K562 (cell line): ENCODE measurements at regions not wholly inside any gene's neighbourhood (a gene's known extent, or its start where the extent isn't known, plus 50 kb on each side); places are given as distances from the start of the nearest gene placed in this dataset.

Source experiments
- ATAC-seq: fragments of 200-7000 bp; cut with Tn5 transposase; 3 replicates; pipeline ENCODE4 v1.9.1; 2020; ENCODE audit warnings: moderate library complexity
- BruUV-seq: library from RNA; stranded (reverse); fragments of 400-500 nt; replicated peaks from 2 replicates; lab custom pipeline; 2021; lab: Mats Ljungman, UMichigan
- CTCF ChIA-PET: fragments of 300-600 bp; formaldehyde crosslinking; extraction: SDS; loops from one replicate; lab custom pipeline; 2021; ENCODE audit warnings: low intra/inter-chr PET ratio; lab: Yijun Ruan, JAX
- POLR2A ChIA-PET: fragments of 300-600, 350-650 bp; sonication (Branson Sonifier 250); formaldehyde crosslinking; extraction: SDS; loops from one replicate; lab custom pipeline; 2021; ENCODE audit warnings: antibody characterized with exemption, inconsistent platforms; lab: Yijun Ruan, JAX
- DNase-seq, 4 experiments: peaks; one replicate each; pipeline versions ENCODE4 v3.0.0 to v3.0.0-alpha.2; 2011 to 2018; ENCODE audit warnings: low spot score in 3 of 4, mixed read lengths in 3 of 4; ENCODE audit errors: extremely low read depth in 1 of 4
- FAIRE-seq: peaks from 2 replicates; lab custom pipeline; 2011; peaks lifted over from hg19 to GRCh38; lab: Jason Lieb, UNC
- H2AFZ ChIP-seq: 2 replicates; pipeline ENCODE4 v1.6.0; 2011; ENCODE audit warnings: low read depth, low read length, control low read depth, inconsistent platforms
- H3K27ac ChIP-seq: fragments of 200-600 bp; 3 replicates; pipeline ENCODE4 v1.8.0; 2011; ENCODE audit warnings: low read depth, mild to moderate bottlenecking, control low read depth, inconsistent platforms, low read length, moderate library complexity, mixed read lengths; ENCODE audit errors: extremely low read depth
- H3K27me3 ChIP-seq, 2 experiments: fragments of 300-600 bp in 1 of 2; 2 replicates in 1 of 2; 3 replicates in 1 of 2; pipeline versions ENCODE4 v1.6.0 to v1.8.0; 2011; ENCODE audit warnings: inconsistent platforms in 2 of 2, low read length in 2 of 2, mild to moderate bottlenecking in 1 of 2, mixed read lengths in 1 of 2, moderate library complexity in 1 of 2; ENCODE audit not compliant: control insufficient read depth in 2 of 2, insufficient read depth in 2 of 2
- H3K36me3 ChIP-seq: fragments of 300-600 bp; 3 replicates; pipeline ENCODE4 v1.8.0; 2011; ENCODE audit warnings: mild to moderate bottlenecking, low read length, inconsistent platforms; ENCODE audit not compliant: control insufficient read depth, insufficient read depth
- H3K4me1 ChIP-seq, 2 experiments: fragments of 200-600 bp in 1 of 2; replicated peaks in 1 of 2; 2 replicates in 1 of 2; 3 replicates in 1 of 2; pipeline versions ENCODE4 v1.5.1 to v1.8.0; 2011; ENCODE audit warnings: inconsistent platforms in 2 of 2, low read length in 2 of 2, mild to moderate bottlenecking in 1 of 2, mixed read lengths in 1 of 2, moderate library complexity in 1 of 2; ENCODE audit not compliant: control insufficient read depth in 2 of 2, insufficient read depth in 2 of 2
- H3K4me2 ChIP-seq: 2 replicates; pipeline ENCODE4 v1.6.1; 2011; ENCODE audit warnings: low read length, control low read depth, inconsistent platforms, mixed read lengths; ENCODE audit not compliant: insufficient read depth
- H3K4me3 ChIP-seq: fragments of 200-600 bp; sonication (generic), shearing (Covaris generic); 2 replicates; pipeline ENCODE4 v1.5.1; 2016; ENCODE audit warnings: control low read depth, inconsistent platforms
- H3K79me2 ChIP-seq: fragments of 200-600 bp; 3 replicates; pipeline ENCODE4 v1.8.0; 2011; ENCODE audit warnings: low read length, inconsistent platforms; ENCODE audit not compliant: control insufficient read depth, insufficient read depth
- H3K9ac ChIP-seq, 2 experiments: 2 replicates each; pipeline versions ENCODE4 v1.6.0 to v1.6.1; 2011; ENCODE audit warnings: low read depth in 2 of 2, low read length in 2 of 2, control low read depth in 1 of 2, inconsistent platforms in 1 of 2, mild to moderate bottlenecking in 1 of 2, mixed read lengths in 1 of 2; ENCODE audit not compliant: insufficient read depth in 1 of 2
- H3K9me1 ChIP-seq: one replicate; pipeline ENCODE4 v1.6.0; 2011; ENCODE audit warnings: inconsistent platforms, mild to moderate bottlenecking, low read length, moderate library complexity; ENCODE audit not compliant: control insufficient read depth, insufficient read depth
- H3K9me3 ChIP-seq: replicated peaks from 2 replicates; pipeline ENCODE4 v1.5.1; 2011; ENCODE audit warnings: low read depth, low read length, inconsistent platforms; ENCODE audit not compliant: control insufficient read depth, insufficient read depth
- H4K20me1 ChIP-seq: replicated peaks from 2 replicates; pipeline ENCODE4 v1.6.1; 2011; ENCODE audit warnings: low read length, inconsistent platforms, mixed read lengths; ENCODE audit not compliant: control insufficient read depth, insufficient read depth
- ATF2 ChIP-seq: sonication (generic); formaldehyde crosslinking; IDR thresholded peaks from 2 replicates; pipeline ENCODE4 v1.8.1; 2022; ENCODE audit warnings: missing genetic modification reagents
- C11orf30 ChIP-seq: fragments of 450-650 bp; IDR thresholded peaks from 2 replicates; pipeline ENCODE4 v1.6.1; 2016; ENCODE audit warnings: low read depth, mild to moderate bottlenecking
- HINFP ChIP-seq: fragments of 450-650 bp; conservative IDR thresholded peaks from 2 replicates; pipeline ENCODE4 v1.6.1; 2016; ENCODE audit warnings: missing genetic modification characterization, low read depth, mild to moderate bottlenecking, control low read depth, missing compliant biosample characterization
- JUNB ChIP-seq: fragments of 450-650 bp; formaldehyde crosslinking; conservative IDR thresholded peaks from 2 replicates; pipeline ENCODE4 v1.4.0; 2020; ENCODE audit warnings: mild to moderate bottlenecking
- KDM2B ChIP-seq: fragments of 250-450 bp; sonication (Bioruptor Pico); IDR thresholded peaks from 2 replicates; pipeline ENCODE4 v1.8.0; 2021; ENCODE audit warnings: mild to moderate bottlenecking, moderate library complexity
- MTA3 ChIP-seq: fragments of 450-650 bp; formaldehyde crosslinking; IDR thresholded peaks from 2 replicates; pipeline ENCODE4 v1.6.1; 2017; ENCODE audit warnings: mild to moderate bottlenecking, borderline replicate concordance
- PHB2 ChIP-seq: fragments of 450-650 bp; IDR thresholded peaks from 2 replicates; pipeline ENCODE4 v1.6.1; 2017; ENCODE audit warnings: low read depth
- RAD21 ChIP-seq, 2 experiments: fragments of 250-450 bp in 1 of 2; fragments of 450-650 bp in 1 of 2; sonication (Bioruptor Pico) in 1 of 2; formaldehyde crosslinking in 1 of 2; IDR thresholded peaks in 1 of 2; conservative IDR thresholded peaks in 1 of 2; 2 replicates each; pipeline versions ENCODE4 v1.4.0 to v1.8.0; 2020 to 2022; ENCODE audit warnings: mild to moderate bottlenecking in 2 of 2, moderate library complexity in 1 of 2
- RBM17 ChIP-seq: fragments of 200-400 bp; formaldehyde crosslinking; IDR thresholded peaks from 2 replicates; pipeline ENCODE4 v1.6.1; 2017; ENCODE audit warnings: low read depth, mild to moderate bottlenecking, low read length, borderline replicate concordance
- SMARCC2 ChIP-seq: fragments of 450-650 bp; IDR thresholded peaks from 2 replicates; pipeline ENCODE4 v1.6.1; 2017; ENCODE audit warnings: antibody characterized with exemption, moderate library complexity, mild to moderate bottlenecking, low read depth
- ZFP30 ChIP-seq: fragments of 250-450 bp; sonication (Bioruptor Pico); IDR thresholded peaks from 2 replicates; pipeline ENCODE4 v1.8.0; 2022; ENCODE audit warnings: moderate library complexity, mild to moderate bottlenecking, inconsistent platforms, borderline replicate concordance
- ZMIZ1 ChIP-seq, 2 experiments: fragments of 150-350 bp in 1 of 2; IDR thresholded peaks; 2 replicates each; pipeline ENCODE4 v1.6.1; 2012 to 2016; ENCODE audit warnings: low read depth in 2 of 2, low read length in 2 of 2, mild to moderate bottlenecking in 1 of 2, moderate library complexity in 1 of 2
- ZNF384 ChIP-seq: IDR thresholded peaks from 2 replicates; pipeline ENCODE4 v1.6.1; 2012; ENCODE audit warnings: low read depth, low read length, improper control_type of control experiment
- ZZZ3 ChIP-seq: fragments of 450-650 bp; IDR thresholded peaks from 2 replicates; pipeline ENCODE4 v1.6.1; 2016; ENCODE audit warnings: antibody characterized with exemption, mild to moderate bottlenecking, moderate library complexity
- WGBS: fragments of 100-300 bp; shearing (Covaris generic); methylation state at CpG from one replicate; pipeline ENCODE4 v1.1.6; 2016; ENCODE audit warnings: low coverage, mixed read lengths; ENCODE audit not compliant: insufficient coverage; ENCODE audit errors: missing lambda C conversion rate; 5-methylcytosine and 5-hydroxymethylcytosine counted together
- in situ Hi-C: fragments of 300-500 bp; cut with MboI; formaldehyde crosslinking; loops from 4 replicates; pipeline ENCODE4 v1.15.0; 2018; ENCODE audit warnings: inconsistent platforms, mixed read lengths
- intact Hi-C: fragments of 100-400 bp; cut with micrococcal nuclease; formaldehyde crosslinking; loops from 2 replicates; pipeline ENCODE4 v1.14.2; 2022
- TF ChIP-seq, protein P1 (sequence below): fragments of 200-800 bp; sonication (Bioruptor generic); IDR thresholded peaks from 2 replicates; pipeline ENCODE4 v1.6.1; 2017; ENCODE audit warnings: missing genetic modification characterization, missing compliant biosample characterization

DNA sequence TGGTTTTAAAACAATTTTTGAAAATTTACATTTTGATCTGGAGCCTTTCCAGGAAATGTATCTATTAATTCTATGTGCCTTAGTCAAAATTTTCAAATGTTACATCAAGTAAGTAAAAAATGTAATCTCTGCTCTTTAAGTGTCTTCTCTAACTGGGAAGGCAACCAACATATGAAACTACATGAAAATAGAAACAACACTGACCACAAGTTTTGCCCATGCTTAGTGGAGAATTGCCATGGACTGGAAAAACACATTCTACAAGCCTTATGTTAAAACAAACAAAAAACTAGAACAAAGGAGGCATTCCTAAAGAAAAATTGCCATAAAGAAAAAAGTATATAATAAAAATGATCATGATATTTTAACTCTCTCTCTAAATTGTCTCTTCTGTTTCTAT, 75.9 kb upstream of the SPRED1 start (continued):
- TF ChIP-seq ZFP30 (CRISPR knock-in tag) (no peak), RAD21 (CRISPR knock-in tag; conservative IDR thresholded peaks at IDR 0.05 in 1 of 2, IDR thresholded peaks at IDR 0.05 in 1 of 2) (no peak), RBM17 (no peak), KDM2B (no peak), MTA3 (no peak), C11orf30 (no peak), ZNF384 (no peak), ZZZ3 (no peak), PHB2 (no peak), HINFP (no peak)

GRCh38 chr15:38182900-38183299, 69.7 kb upstream of the SPRED1 start:
- no peaks in the 10 kb centered on the region for H3K36me3 ChIP-seq
- no peak overlapping the region for H2AFZ ChIP-seq
- intact Hi-C loops (no loop called here), in situ Hi-C loops (no loop called here)
- H3K4me3 ChIP-seq = no peak overlapping the region
- H3K79me2 ChIP-seq = no peaks in the 10 kb centered on the region
- DNase-seq (no peak), ATAC-seq (no peak), FAIRE-seq (no peak)
- BruUV-seq = no TSS peak
- no peaks in the 10 kb centered on the region for H3K9me3 ChIP-seq
- H3K4me1 ChIP-seq = no peaks in the 10 kb centered on the region
- no peak overlapping the region for H3K9ac ChIP-seq
- H3K27ac ChIP-seq = no peak overlapping the region
- POLR2A ChIA-PET = no interaction called here
- 0% methylated on average over 3 of the region's 3 CpGs for WGBS
- no peak overlapping the region for H3K4me2 ChIP-seq
- H3K9me1 ChIP-seq = no peaks in the 10 kb centered on the region
- CTCF ChIA-PET = no interaction called here
- H4K20me1 ChIP-seq = no peaks in the 10 kb centered on the region
- peaks cover 0 to 14% of the 10 kb centered on the region in 2 experiments; a peak in 2 of 5 replicates for H3K27me3 ChIP-seq
- TF ChIP-seq JUNB (CRISPR knock-in tag) (no peak), SMARCC2 (no peak), ZMIZ1 (IDR thresholded peaks at IDR 0.05; ENCODE audit: low read depth in 2 of 2, low read length in 2 of 2) (no peak), ATF2 (CRISPR knock-in tag) (no peak)
- TF ChIP-seq, protein P1, sequence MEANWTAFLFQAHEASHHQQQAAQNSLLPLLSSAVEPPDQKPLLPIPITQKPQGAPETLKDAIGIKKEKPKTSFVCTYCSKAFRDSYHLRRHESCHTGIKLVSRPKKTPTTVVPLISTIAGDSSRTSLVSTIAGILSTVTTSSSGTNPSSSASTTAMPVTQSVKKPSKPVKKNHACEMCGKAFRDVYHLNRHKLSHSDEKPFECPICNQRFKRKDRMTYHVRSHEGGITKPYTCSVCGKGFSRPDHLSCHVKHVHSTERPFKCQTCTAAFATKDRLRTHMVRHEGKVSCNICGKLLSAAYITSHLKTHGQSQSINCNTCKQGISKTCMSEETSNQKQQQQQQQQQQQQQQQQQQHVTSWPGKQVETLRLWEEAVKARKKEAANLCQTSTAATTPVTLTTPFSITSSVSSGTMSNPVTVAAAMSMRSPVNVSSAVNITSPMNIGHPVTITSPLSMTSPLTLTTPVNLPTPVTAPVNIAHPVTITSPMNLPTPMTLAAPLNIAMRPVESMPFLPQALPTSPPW (CRISPR knock-in tag) = no peak
